ENCODE measurements at regions not wholly inside any gene's neighbourhood (a gene's known extent, or its start where the extent isn't known, plus 50 kb on each side); places are given as distances from the start of the nearest gene placed in this dataset.

- no peak for DNase-seq
Measured at GRCh38 chr13:67377919-67378318, 147.8 kb upstream of the PCDH9 start.

GRCh38 chr13:67374391-67374790 is 144.3 kb upstream of the PCDH9 start:
- DNase-seq: no peak

- no peak for DNase-seq
Measured at GRCh38 chr13:67372868-67373464, 142.8 kb upstream of the PCDH9 start.

GRCh38 chr13:67369895-67370660 is 139.9 kb upstream of the PCDH9 start:
- no peak for DNase-seq

- no peak for DNase-seq
Measured at GRCh38 chr13:67367399-67367798, 137.3 kb upstream of the PCDH9 start.

- no peak for DNase-seq
Measured at GRCh38 chr13:67366533-67366932, 136.4 kb upstream of the PCDH9 start.

- DNase-seq: no peak
Measured at GRCh38 chr13:67355812-67356476, 125.8 kb upstream of the PCDH9 start.

GRCh38 chr13:67353941-67354340 is 123.8 kb upstream of the PCDH9 start:
- DNase-seq: no peak

GRCh38 chr13:67353031-67353430 is 122.9 kb upstream of the PCDH9 start:
- no peak for DNase-seq

- DNase-seq: no peak
Measured at GRCh38 chr13:67351909-67352308, 121.8 kb upstream of the PCDH9 start.

- DNase-seq: no peak
Measured at GRCh38 chr13:67351114-67351513, 121.0 kb upstream of the PCDH9 start.

- DNase-seq: no peak
Measured at GRCh38 chr13:67343777-67344176, 113.6 kb upstream of the PCDH9 start.

- DNase-seq: no peak
Measured at GRCh38 chr13:67341406-67341805, 111.3 kb upstream of the PCDH9 start.

- DNase-seq: no peak
Measured at GRCh38 chr13:67330149-67330548, 100.0 kb upstream of the PCDH9 start.

- DNase-seq: no peak
Measured at GRCh38 chr13:67328895-67329294, 98.8 kb upstream of the PCDH9 start.

GRCh38 chr13:67318860-67319259 is 88.7 kb upstream of the PCDH9 start:
- no peak for DNase-seq

GRCh38 chr13:67318398-67318797 is 88.3 kb upstream of the PCDH9 start:
- no peak for DNase-seq

- no peak for DNase-seq
Measured at GRCh38 chr13:67314405-67314804, 84.3 kb upstream of the PCDH9 start.

- DNase-seq: no peak
Measured at GRCh38 chr13:67308004-67308772, 78.1 kb upstream of the PCDH9 start.

- DNase-seq: no peak
Measured at GRCh38 chr13:67306742-67307141, 76.6 kb upstream of the PCDH9 start.

GRCh38 chr13:67303661-67304333 is 73.7 kb upstream of the PCDH9 start:
- no peak for DNase-seq

- no peak for DNase-seq
Measured at GRCh38 chr13:67299751-67300150, 69.6 kb upstream of the PCDH9 start.

GRCh38 chr13:67299072-67299635 is 69.0 kb upstream of the PCDH9 start:
- no peak for DNase-seq

Measured in GF-D8 (cell line).